ENCODE measurements at regions not wholly inside any gene's neighbourhood (a gene's known extent, or its start where the extent isn't known, plus 50 kb on each side); places are given as distances from the start of the nearest gene placed in this dataset.

DNA sequence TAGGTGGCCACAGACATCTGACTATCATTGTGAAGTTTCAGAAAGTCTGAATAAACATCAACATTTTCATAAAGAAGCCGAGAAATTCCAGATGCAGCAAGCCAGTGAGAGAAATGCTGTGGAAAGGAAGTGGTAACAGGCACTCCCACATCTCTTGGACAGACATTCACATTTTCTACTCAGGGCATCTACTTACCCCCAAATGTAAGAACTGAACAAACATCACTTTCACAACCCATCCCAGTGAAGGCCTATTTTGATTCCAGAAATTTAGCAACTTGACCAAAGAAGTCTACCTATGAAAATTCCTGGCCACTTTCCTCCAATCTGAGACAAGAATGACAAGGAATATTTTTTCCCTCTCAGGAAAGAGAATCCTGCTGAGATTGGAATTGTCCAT lies 224.8 kb upstream of the DCBLD2 start:
- Mint-ChIP-seq H3K27me3 (ENCODE audit: insufficient read depth, low read depth) (no peaks in the 10 kb centered on the region), H3K27ac (no peak overlapping the region), H3K9me3 (no peaks in the 10 kb centered on the region), H3K36me3 (no peaks in the 10 kb centered on the region), H3K4me1 (no peaks in the 10 kb centered on the region), H3K4me3 (no peak overlapping the region)
- Histone ChIP-seq H3K4me1 (no peaks in the 10 kb centered on the region), H3K9ac (no peak overlapping the region), H3K9me3 (ENCODE audit: low read depth) (no peaks in the 10 kb centered on the region), H3K27ac (no peak overlapping the region), H3K79me2 (ENCODE audit: low read depth) (no peaks in the 10 kb centered on the region), H3K27me3 (no peaks in the 10 kb centered on the region), H2AFZ (replicated peaks) (no peak overlapping the region), H3F3A (ENCODE audit: low read depth) (no peaks in the 10 kb centered on the region), H3K36me3 (no peaks in the 10 kb centered on the region), H4K20me1 (ENCODE audit: low read depth) (no peaks in the 10 kb centered on the region), H3K4me2 (no peak overlapping the region), H3K4me3 (no peak overlapping the region)
- TF ChIP-seq, protein P1, sequence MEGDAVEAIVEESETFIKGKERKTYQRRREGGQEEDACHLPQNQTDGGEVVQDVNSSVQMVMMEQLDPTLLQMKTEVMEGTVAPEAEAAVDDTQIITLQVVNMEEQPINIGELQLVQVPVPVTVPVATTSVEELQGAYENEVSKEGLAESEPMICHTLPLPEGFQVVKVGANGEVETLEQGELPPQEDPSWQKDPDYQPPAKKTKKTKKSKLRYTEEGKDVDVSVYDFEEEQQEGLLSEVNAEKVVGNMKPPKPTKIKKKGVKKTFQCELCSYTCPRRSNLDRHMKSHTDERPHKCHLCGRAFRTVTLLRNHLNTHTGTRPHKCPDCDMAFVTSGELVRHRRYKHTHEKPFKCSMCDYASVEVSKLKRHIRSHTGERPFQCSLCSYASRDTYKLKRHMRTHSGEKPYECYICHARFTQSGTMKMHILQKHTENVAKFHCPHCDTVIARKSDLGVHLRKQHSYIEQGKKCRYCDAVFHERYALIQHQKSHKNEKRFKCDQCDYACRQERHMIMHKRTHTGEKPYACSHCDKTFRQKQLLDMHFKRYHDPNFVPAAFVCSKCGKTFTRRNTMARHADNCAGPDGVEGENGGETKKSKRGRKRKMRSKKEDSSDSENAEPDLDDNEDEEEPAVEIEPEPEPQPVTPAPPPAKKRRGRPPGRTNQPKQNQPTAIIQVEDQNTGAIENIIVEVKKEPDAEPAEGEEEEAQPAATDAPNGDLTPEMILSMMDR (IDR thresholded peaks at IDR 0.05): no peak
- TF ChIP-seq EZH2phosphoT487 (IDR thresholded peaks at IDR 0.05) (no peak), EZH2 (IDR thresholded peaks at IDR 0.05) (no peak)
- DNase-seq (ENCODE audit: low spot score): no peak

- TF ChIP-seq EZH2 (IDR thresholded peaks at IDR 0.05): no peak
- TF ChIP-seq, protein P1 (IDR thresholded peaks at IDR 0.05): no peak
- TF ChIP-seq EZH2phosphoT487 (IDR thresholded peaks at IDR 0.05): no peak
- H3K27ac Mint-ChIP-seq: no peak overlapping the region
- Histone ChIP-seq H3K4me2 (no peak overlapping the region), H3K36me3 (no peaks in the 10 kb centered on the region), H3K27me3 (no peaks in the 10 kb centered on the region), H3K4me3 (no peak overlapping the region), H3F3A (ENCODE audit: low read depth) (no peaks in the 10 kb centered on the region), H3K4me1 (no peaks in the 10 kb centered on the region), H2AFZ (replicated peaks) (no peak overlapping the region), H3K9me3 (ENCODE audit: low read depth) (no peaks in the 10 kb centered on the region), H4K20me1 (ENCODE audit: low read depth) (no peaks in the 10 kb centered on the region), H3K79me2 (ENCODE audit: low read depth) (no peaks in the 10 kb centered on the region), H3K27ac (no peak overlapping the region), H3K9ac (no peak overlapping the region)
- H3K9me3 Mint-ChIP-seq: no peaks in the 10 kb centered on the region
- no peaks in the 10 kb centered on the region for H3K36me3 Mint-ChIP-seq
- no peaks in the 10 kb centered on the region for H3K4me1 Mint-ChIP-seq
- H3K4me3 Mint-ChIP-seq: no peak overlapping the region
- no peak for DNase-seq (ENCODE audit: low spot score)
- no peaks in the 10 kb centered on the region for H3K27me3 Mint-ChIP-seq (ENCODE audit: insufficient read depth, low read depth)
Observed at GRCh38 chr3:99119385-99119784, 217.9 kb upstream of the DCBLD2 start.

- H3K27me3 Mint-ChIP-seq (ENCODE audit: insufficient read depth, low read depth): no peaks in the 10 kb centered on the region
- Histone ChIP-seq H2AFZ (replicated peaks) (no peak overlapping the region), H3K4me1 (no peaks in the 10 kb centered on the region), H3K9me3 (ENCODE audit: low read depth) (no peaks in the 10 kb centered on the region), H3K36me3 (no peaks in the 10 kb centered on the region), H3K4me2 (no peak overlapping the region), H3K4me3 (no peak overlapping the region), H3K27me3 (no peaks in the 10 kb centered on the region), H3F3A (ENCODE audit: low read depth) (no peaks in the 10 kb centered on the region), H4K20me1 (ENCODE audit: low read depth) (no peaks in the 10 kb centered on the region), H3K27ac (no peak overlapping the region), H3K9ac (no peak overlapping the region), H3K79me2 (ENCODE audit: low read depth) (no peaks in the 10 kb centered on the region)
- no peak for DNase-seq (ENCODE audit: low spot score)
- H3K4me1 Mint-ChIP-seq: no peaks in the 10 kb centered on the region
- no peak overlapping the region for H3K27ac Mint-ChIP-seq
- no peaks in the 10 kb centered on the region for H3K9me3 Mint-ChIP-seq
- no peak overlapping the region for H3K4me3 Mint-ChIP-seq
- no peaks in the 10 kb centered on the region for H3K36me3 Mint-ChIP-seq
- TF ChIP-seq EZH2phosphoT487 (IDR thresholded peaks at IDR 0.05): no peak
- TF ChIP-seq, protein P1 (IDR thresholded peaks at IDR 0.05): no peak
- TF ChIP-seq EZH2 (IDR thresholded peaks at IDR 0.05): no peak
Observed at GRCh38 chr3:99118381-99118780, 216.9 kb upstream of the DCBLD2 start.

Data from neural progenitor cell (in vitro differentiated cells).